Ishikawa (cell line): ENCODE measurements at regions not wholly inside any gene's neighbourhood (a gene's known extent, or its start where the extent isn't known, plus 50 kb on each side); places are given as distances from the start of the nearest gene placed in this dataset.

Source experiments
- CEBPB ChIP-seq: IDR thresholded peaks from 2 replicates; pipeline ENCODE4 v1.6.1; 2012
- CREB1 ChIP-seq: IDR thresholded peaks from 2 replicates; pipeline ENCODE4 v1.6.1; 2012; ENCODE audit warnings: low read depth
- EGR1 ChIP-seq: IDR thresholded peaks from 2 replicates; pipeline ENCODE4 v1.6.1; 2012
- EP300 ChIP-seq: IDR thresholded peaks from 2 replicates; pipeline ENCODE4 v1.6.1; 2012; ENCODE audit warnings: borderline replicate concordance
- FOXM1 ChIP-seq: IDR thresholded peaks from 2 replicates; pipeline ENCODE4 v1.6.1; 2012; ENCODE audit warnings: low read depth, borderline replicate concordance
- MAX ChIP-seq: IDR thresholded peaks from 2 replicates; pipeline ENCODE4 v1.6.1; 2012
- NFIC ChIP-seq: IDR thresholded peaks from 2 replicates; pipeline ENCODE4 v1.6.1; 2012
- RAD21 ChIP-seq: IDR thresholded peaks from 2 replicates; pipeline ENCODE4 v1.6.1; 2012; ENCODE audit warnings: low read depth
- REST ChIP-seq: IDR thresholded peaks from 2 replicates; pipeline ENCODE4 v1.6.1; 2012; ENCODE audit warnings: low read depth, mild to moderate bottlenecking
- TAF1 ChIP-seq: IDR thresholded peaks from 2 replicates; pipeline ENCODE4 v1.6.1; 2012; ENCODE audit warnings: low read depth, mild to moderate bottlenecking
- TCF12 ChIP-seq: IDR thresholded peaks from 2 replicates; pipeline ENCODE4 v1.6.1; 2012; ENCODE audit warnings: low read depth
- TEAD4 ChIP-seq: IDR thresholded peaks from 2 replicates; pipeline ENCODE4 v1.6.1; 2012
- USF1 ChIP-seq: IDR thresholded peaks from 2 replicates; pipeline ENCODE4 v1.6.1; 2012
- YY1 ChIP-seq: IDR thresholded peaks from 2 replicates; pipeline ENCODE4 v1.6.1; 2012; ENCODE audit warnings: low read depth
- ZBTB7A ChIP-seq: IDR thresholded peaks from 2 replicates; pipeline ENCODE4 v1.6.1; 2012; ENCODE audit warnings: low read depth

DNA sequence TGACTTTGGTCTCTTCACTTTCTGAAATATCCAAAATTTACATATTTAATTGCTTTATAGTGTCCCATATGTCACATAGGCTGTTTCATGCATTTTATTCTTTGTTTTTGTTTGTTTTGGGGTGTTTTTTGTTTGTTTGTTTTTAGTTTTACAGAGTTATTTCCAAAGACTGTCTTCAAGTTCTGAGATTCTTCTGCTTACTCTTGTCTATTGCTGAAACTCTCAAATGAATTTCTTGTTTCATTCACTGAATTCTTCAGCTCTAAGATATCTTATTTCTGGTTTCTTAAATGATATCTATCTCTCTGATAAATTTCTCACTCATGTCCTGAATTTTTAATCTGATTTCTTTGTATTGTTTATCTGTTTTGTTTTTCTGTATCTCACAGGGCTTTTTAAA lies 412.0 kb upstream of the ATP2B1 start:
- no peak for TF ChIP-seq TAF1
- TF ChIP-seq CREB1: no peak
- no peak for TF ChIP-seq YY1
- no peak for TF ChIP-seq ZBTB7A
- TF ChIP-seq EP300: no peak
- no peak for TF ChIP-seq RAD21
- no peak for TF ChIP-seq REST
- TF ChIP-seq USF1: no peak
- TF ChIP-seq TCF12: no peak
- no peak for TF ChIP-seq MAX
- TF ChIP-seq EGR1: no peak

DNA sequence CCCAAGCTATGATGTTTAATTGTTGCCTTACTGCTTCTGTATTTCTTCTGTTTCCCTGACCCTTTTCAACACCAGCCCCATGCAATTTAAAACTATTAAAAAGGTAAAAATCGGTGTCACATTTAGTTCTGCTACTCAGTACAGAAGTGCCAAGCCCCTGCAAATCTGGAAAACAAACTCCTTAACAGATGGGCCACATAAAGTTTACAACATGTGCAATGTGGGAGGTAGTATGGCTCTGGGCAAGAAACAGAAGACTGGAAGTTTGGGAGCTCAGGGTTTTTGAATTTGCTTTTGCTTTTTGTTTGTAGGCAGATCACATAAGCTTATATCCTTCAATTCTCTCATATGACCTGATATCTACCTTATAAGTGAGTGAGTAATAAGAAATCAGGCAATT lies 404.0 kb upstream of the ATP2B1 start:
- TF ChIP-seq REST (no peak), EP300 (no peak), FOXM1 (no peak), CREB1 (no peak), CEBPB (no peak), RAD21 (no peak), TCF12 (no peak), TAF1 (no peak), NFIC (no peak), ZBTB7A (no peak), EGR1 (no peak), TEAD4 (no peak), YY1 (no peak), MAX (no peak)

DNA sequence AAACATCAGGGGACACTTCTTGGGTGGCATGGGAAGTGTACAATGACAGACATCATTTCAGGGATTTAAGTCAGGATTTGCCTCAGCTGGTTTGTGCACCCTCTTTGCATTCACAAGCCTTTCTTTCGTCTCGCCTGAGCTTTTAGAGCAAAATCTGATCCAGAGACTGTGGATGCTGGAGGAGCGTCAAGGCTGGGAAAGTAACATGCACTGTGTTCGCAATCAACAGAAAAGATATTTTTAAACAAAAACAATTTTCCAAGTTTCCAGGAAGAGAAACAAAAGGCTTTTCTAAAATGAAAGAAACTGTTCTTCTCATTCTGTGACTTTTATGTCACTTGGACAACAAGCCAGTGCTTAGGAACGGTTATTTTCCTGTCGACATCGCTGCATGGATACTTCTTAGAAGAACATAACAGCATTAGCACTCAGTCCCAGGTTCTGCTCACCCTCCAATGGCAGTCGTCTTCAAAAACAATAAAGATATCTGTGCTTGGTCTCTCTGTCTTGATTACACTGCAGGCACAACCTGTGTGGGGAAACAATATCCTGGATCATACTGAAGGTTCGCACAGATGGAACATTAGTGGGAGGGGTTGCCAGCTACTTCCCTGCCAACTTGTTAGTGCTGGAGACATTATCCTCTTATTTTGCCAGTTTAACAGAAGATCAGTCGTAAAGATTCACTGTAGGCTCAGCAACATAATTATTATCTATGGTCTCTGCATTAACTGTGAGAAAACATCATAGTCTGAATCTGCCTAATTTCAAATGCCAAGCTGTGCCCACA lies 403.3 kb upstream of the ATP2B1 start:
- TF ChIP-seq YY1 (no peak), RAD21 (no peak), FOXM1 (no peak), TEAD4 (no peak), REST (no peak), CREB1 (no peak), CEBPB (no peak), ZBTB7A (no peak), NFIC (no peak)

- no peak for TF ChIP-seq EGR1
- no peak for TF ChIP-seq NFIC
- TF ChIP-seq EP300: no peak
- TF ChIP-seq CREB1: no peak
- no peak for TF ChIP-seq TAF1
- no peak for TF ChIP-seq CEBPB
- no peak for TF ChIP-seq YY1
- TF ChIP-seq TEAD4: no peak
- TF ChIP-seq REST: no peak
- no peak for TF ChIP-seq FOXM1
Measured at GRCh38 chr12:90106568-90106967, 397.9 kb upstream of the ATP2B1 start.
